Large intestine (tissue), 3 donors: ENCODE measurements at regions not wholly inside any gene's neighbourhood (a gene's known extent, or its start where the extent isn't known, plus 50 kb on each side); places are given as distances from the start of the nearest gene placed in this dataset.

Source experiments
- DNase-seq, 2 donors: peaks; one replicate each; pipeline versions ENCODE4 v3.0.0 to v3.0.0-alpha.2; 2013
- H3K27ac ChIP-seq: one replicate; pipeline ENCODE4 v1.5.1; 2013; ENCODE audit warnings: low read length
- H3K27me3 ChIP-seq: 2 replicates; pipeline ENCODE4 v1.6.1; 2013; ENCODE audit warnings: low read length; ENCODE audit not compliant: control insufficient read depth, insufficient read depth
- H3K36me3 ChIP-seq: 2 replicates; pipeline ENCODE4 v1.6.1; 2013; ENCODE audit warnings: low read length; ENCODE audit not compliant: control insufficient read depth, insufficient read depth
- H3K4me1 ChIP-seq: one replicate; pipeline ENCODE4 v1.6.1; 2013; ENCODE audit warnings: low read length; ENCODE audit not compliant: control insufficient read depth, insufficient read depth
- H3K4me3 ChIP-seq: one replicate; pipeline ENCODE4 v1.5.1; 2013; ENCODE audit warnings: low read length
- H3K9me3 ChIP-seq: one replicate; pipeline ENCODE4 v1.6.1; 2013; ENCODE audit warnings: mild to moderate bottlenecking, low read depth, low read length, moderate library complexity; ENCODE audit not compliant: control insufficient read depth
- WGBS: methylation state at CpG from one replicate; pipeline ENCODE4 v1.1.5; 2013; ENCODE audit warnings: low lambda C conversion rate; ENCODE audit not compliant: insufficient coverage; 5-methylcytosine and 5-hydroxymethylcytosine counted together

GRCh38 chr2:67232936-67233335, 164.2 kb upstream of the ETAA1 start:
- no peaks in the 10 kb centered on the region for H3K36me3 ChIP-seq
- no peak overlapping the region for H3K27ac ChIP-seq
- DNase-seq, result no peak
- WGBS, result no CpG with 5 or more reads among the region's 1 CpG
- no peaks in the 10 kb centered on the region for H3K27me3 ChIP-seq
- H3K4me3 ChIP-seq, result no peak overlapping the region
- no peaks in the 10 kb centered on the region for H3K4me1 ChIP-seq
- no peaks in the 10 kb centered on the region for H3K9me3 ChIP-seq

GRCh38 chr2:67234440-67234839, 162.7 kb upstream of the ETAA1 start:
- Histone ChIP-seq H3K4me3 (no peak overlapping the region), H3K9me3 (no peaks in the 10 kb centered on the region), H3K27ac (no peak overlapping the region), H3K4me1 (no peaks in the 10 kb centered on the region), H3K27me3 (no peaks in the 10 kb centered on the region), H3K36me3 (no peaks in the 10 kb centered on the region)
- whole genome bisulfite sequencing, result no CpG with 5 or more reads among the region's 3 CpGs
- no peak for DNase-seq

DNA sequence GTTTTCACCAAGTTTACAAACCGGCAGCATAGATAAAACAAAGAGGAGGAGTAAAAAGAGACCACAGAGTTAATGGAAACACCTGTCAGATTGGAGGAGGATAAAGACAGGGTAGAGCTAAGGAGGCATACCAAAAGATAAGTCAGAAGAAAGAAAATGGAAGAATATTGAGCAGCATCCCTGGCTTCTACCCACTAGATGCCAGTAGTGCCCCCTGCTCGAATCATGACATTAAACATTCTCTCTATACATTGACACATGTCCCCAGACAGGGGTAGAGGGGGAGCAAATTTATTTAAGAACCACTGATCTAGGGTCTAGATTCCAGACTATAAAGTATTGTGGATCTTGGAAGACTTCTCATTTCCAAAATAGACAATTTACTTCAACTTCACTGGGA, 159.8 kb upstream of the ETAA1 start:
- Histone ChIP-seq H3K9me3 (peaks cover 3% of the 10 kb centered on the region), H3K4me3 (no peak overlapping the region), H3K27me3 (no peaks in the 10 kb centered on the region), H3K36me3 (no peaks in the 10 kb centered on the region), H3K27ac (no peak overlapping the region), H3K4me1 (no peaks in the 10 kb centered on the region)
- no peak for DNase-seq
- 40% methylated on average over 1 of the region's 2 CpGs for WGBS

- no CpG with 5 or more reads among the region's 2 CpGs for WGBS
- DNase-seq, result peak in 1 of 2 donors; percentile 22
- Histone ChIP-seq H3K4me3 (no peak overlapping the region), H3K27ac (no peak overlapping the region), H3K27me3 (no peaks in the 10 kb centered on the region), H3K4me1 (no peaks in the 10 kb centered on the region), H3K36me3 (no peaks in the 10 kb centered on the region), H3K9me3 (peaks cover 3% of the 10 kb centered on the region)
Measured at GRCh38 chr2:67240507-67240906, 156.6 kb upstream of the ETAA1 start.

- no peaks in the 10 kb centered on the region for H3K36me3 ChIP-seq
- no peak overlapping the region for H3K4me3 ChIP-seq
- H3K27me3 ChIP-seq, result no peaks in the 10 kb centered on the region
- WGBS, result no CpG with 5 or more reads among the region's 1 CpG
- no peak for DNase-seq
- H3K27ac ChIP-seq, result no peak overlapping the region
- no peaks in the 10 kb centered on the region for H3K4me1 ChIP-seq
- H3K9me3 ChIP-seq, result peaks cover 3% of the 10 kb centered on the region
Measured at GRCh38 chr2:67241453-67241852, 155.7 kb upstream of the ETAA1 start.

DNA sequence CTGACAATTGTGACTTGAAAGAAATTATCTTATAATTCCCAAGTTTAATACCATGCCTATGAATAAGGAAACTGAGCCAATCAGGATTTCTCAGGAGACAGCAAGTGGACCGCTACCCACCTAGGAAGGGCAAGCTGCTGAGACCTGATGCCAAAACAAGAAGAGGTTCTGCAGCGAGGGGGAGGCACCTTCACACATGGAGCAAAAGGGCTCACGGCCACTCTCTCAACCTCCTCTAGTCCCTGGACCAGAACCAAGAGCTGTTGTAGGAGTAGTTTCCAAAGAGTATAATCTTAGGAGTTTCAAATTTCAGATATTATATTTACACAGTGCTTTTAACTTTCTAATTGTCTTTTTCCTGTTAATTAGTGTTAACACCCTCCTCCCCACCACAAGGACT, 154.7 kb upstream of the ETAA1 start:
- Histone ChIP-seq H3K4me3 (no peak overlapping the region), H3K27me3 (no peaks in the 10 kb centered on the region), H3K9me3 (peaks cover 3% of the 10 kb centered on the region), H3K4me1 (no peaks in the 10 kb centered on the region), H3K36me3 (no peaks in the 10 kb centered on the region), H3K27ac (no peak overlapping the region)
- no peak for DNase-seq
- WGBS, result no CpG with 5 or more reads among the region's 3 CpGs

- H3K9me3 ChIP-seq, result peaks cover 3% of the 10 kb centered on the region
- 95% methylated on average over 2 of the region's 2 CpGs for WGBS
- H3K4me3 ChIP-seq, result no peak overlapping the region
- H3K4me1 ChIP-seq, result no peaks in the 10 kb centered on the region
- no peak for DNase-seq
- no peak overlapping the region for H3K27ac ChIP-seq
- peaks cover 2% of the 10 kb centered on the region for H3K27me3 ChIP-seq
- no peaks in the 10 kb centered on the region for H3K36me3 ChIP-seq
Measured at GRCh38 chr2:67243919-67244318, 153.2 kb upstream of the ETAA1 start.

GRCh38 chr2:67246791-67247190, 150.3 kb upstream of the ETAA1 start:
- no CpG with 5 or more reads among the region's 1 CpG for WGBS
- Histone ChIP-seq H3K36me3 (no peaks in the 10 kb centered on the region), H3K9me3 (no peaks in the 10 kb centered on the region), H3K4me3 (no peak overlapping the region), H3K27me3 (peaks cover 2% of the 10 kb centered on the region), H3K4me1 (no peaks in the 10 kb centered on the region), H3K27ac (no peak overlapping the region)
- DNase-seq, result no peak

GRCh38 chr2:67251741-67252140, 145.4 kb upstream of the ETAA1 start:
- H3K27me3 ChIP-seq, result peaks cover 5% of the 10 kb centered on the region
- H3K4me1 ChIP-seq, result no peaks in the 10 kb centered on the region
- no CpG with 5 or more reads among the region's 3 CpGs for WGBS
- no peak for DNase-seq
- H3K4me3 ChIP-seq, result no peak overlapping the region
- H3K9me3 ChIP-seq, result no peaks in the 10 kb centered on the region
- no peak overlapping the region for H3K27ac ChIP-seq
- H3K36me3 ChIP-seq, result no peaks in the 10 kb centered on the region

GRCh38 chr2:67255933-67256615, 141.1 kb upstream of the ETAA1 start:
- Histone ChIP-seq H3K9me3 (no peaks in the 10 kb centered on the region), H3K36me3 (no peaks in the 10 kb centered on the region), H3K4me1 (peaks cover 2% of the 10 kb centered on the region), H3K27ac (no peak overlapping the region), H3K27me3 (peaks cover 3% of the 10 kb centered on the region), H3K4me3 (no peak overlapping the region)
- WGBS, result no CpG with 5 or more reads among the region's 2 CpGs
- no peak for DNase-seq

- no peaks in the 10 kb centered on the region for H3K36me3 ChIP-seq
- H3K9me3 ChIP-seq, result no peaks in the 10 kb centered on the region
- peaks cover 2% of the 10 kb centered on the region for H3K4me1 ChIP-seq
- no CpG with 5 or more reads among the region's 3 CpGs for WGBS
- no peak overlapping the region for H3K4me3 ChIP-seq
- DNase-seq, result no peak
- H3K27me3 ChIP-seq, result peaks cover 3% of the 10 kb centered on the region
- H3K27ac ChIP-seq, result no peak overlapping the region
Measured at GRCh38 chr2:67256892-67257291, 140.2 kb upstream of the ETAA1 start.
